ENCODE measurements at regions not wholly inside any gene's neighbourhood (a gene's known extent, or its start where the extent isn't known, plus 50 kb on each side); places are given as distances from the start of the nearest gene placed in this dataset.

DNA sequence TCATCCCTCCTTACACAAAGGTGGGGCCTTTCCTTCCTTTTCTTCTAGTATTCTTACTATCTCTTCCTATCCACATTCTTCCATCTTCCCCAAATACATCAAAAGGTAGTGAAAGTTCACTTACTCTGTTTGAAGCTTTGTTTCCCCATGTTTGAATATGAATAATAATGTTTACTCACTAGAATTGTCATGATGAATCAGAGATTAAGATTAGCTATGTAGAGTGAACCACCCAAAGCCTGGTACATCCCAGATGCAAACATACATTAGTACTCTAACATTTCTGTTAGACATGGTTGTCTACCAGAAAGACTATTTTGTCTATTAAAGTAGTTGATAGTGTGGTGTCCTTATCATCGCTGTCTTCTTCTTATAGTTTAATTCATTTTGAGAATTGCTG lies 327.1 kb upstream of the TBC1D5 start:
- ATAC-seq (ENCODE audit: low read depth), result no peak
- H3K9me3 Mint-ChIP-seq (ENCODE audit: insufficient read depth), result no peaks in the 10 kb centered on the region
- H3K4me2 ChIP-seq (replicated peaks; ENCODE audit: low read depth, low read length, poor library complexity, severe bottlenecking), result no peak overlapping the region

DNA sequence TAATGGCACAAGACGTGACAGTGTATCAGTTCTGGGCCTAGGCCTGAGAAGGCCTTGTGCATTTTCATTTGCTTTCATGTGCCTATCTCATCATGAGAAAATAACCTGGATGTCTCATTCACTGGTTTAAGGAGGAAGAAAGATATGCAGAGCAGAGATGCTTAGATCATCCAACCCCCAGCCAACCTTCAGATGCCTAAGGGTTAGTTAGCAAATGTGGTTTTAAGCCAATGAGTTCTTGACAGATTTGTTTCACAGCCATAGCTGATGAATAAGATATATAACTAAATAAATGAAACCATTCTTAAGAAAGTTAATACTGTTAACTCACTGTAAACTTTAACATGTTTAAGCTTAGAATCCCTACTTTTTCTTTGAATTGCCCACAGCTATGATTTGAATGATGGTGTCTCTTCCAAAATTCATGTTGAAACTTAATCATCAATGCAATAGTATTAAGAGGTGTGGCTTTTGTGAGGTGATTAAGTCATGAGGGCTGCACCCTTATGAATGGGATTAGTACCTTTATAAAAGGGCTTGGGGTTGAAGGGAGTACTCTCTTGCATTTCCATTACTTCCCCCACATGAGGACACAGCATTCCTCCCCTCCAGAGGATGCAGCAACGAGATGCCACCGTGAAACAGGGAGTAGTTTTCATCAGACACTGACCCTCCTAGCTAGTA lies 324.6 kb upstream of the TBC1D5 start:
- no peaks in the 10 kb centered on the region for H3K9me3 Mint-ChIP-seq (ENCODE audit: insufficient read depth)
- ATAC-seq (ENCODE audit: low read depth) (no peak), DNase-seq (no peak)
- no peak overlapping the region for H2AFZ ChIP-seq (ENCODE audit: insufficient read depth, low read depth, low read length, poor library complexity, severe bottlenecking)
- H3K27me3 ChIP-seq (replicated peaks in 1 of 4; ENCODE audit: control extremely low read depth in 1 of 4, control insufficient read depth in 3 of 4, insufficient read depth in 4 of 4, low read length in 3 of 4), result no peaks in the 10 kb centered on the region
- H3K9me3 ChIP-seq (ENCODE audit: control extremely low read depth in 1 of 3, control insufficient read depth in 2 of 3, insufficient read depth in 1 of 3, low read length in 2 of 3), result no peaks in the 10 kb centered on the region
- ChIA-PET CTCF (no interaction called here), POLR2A (no interaction called here)
- H3K4me2 ChIP-seq (replicated peaks; ENCODE audit: low read depth, low read length, poor library complexity, severe bottlenecking), result no peak overlapping the region
- H4K20me1 ChIP-seq (ENCODE audit: control insufficient read depth, insufficient read depth, low read length, poor library complexity, severe bottlenecking), result no peaks in the 10 kb centered on the region
- H3K4me1 ChIP-seq (ENCODE audit: control insufficient read depth in 2 of 2, insufficient read depth in 2 of 2, low read length in 2 of 2), result no peaks in the 10 kb centered on the region
- no peak overlapping the region for H3K27ac ChIP-seq (ENCODE audit: low read length in 2 of 2)
- H3K9ac ChIP-seq (ENCODE audit: low read length), result no peak overlapping the region
- intact Hi-C loops (cut with micrococcal nuclease), result no loop called here
- no peak overlapping the region for H3K4me3 Mint-ChIP-seq
- H3K27ac Mint-ChIP-seq, result no peak overlapping the region
- no peaks in the 10 kb centered on the region for H3K4me1 Mint-ChIP-seq
- no peak for TF ChIP-seq EZH2 (IDR thresholded peaks at IDR 0.05; ENCODE audit: borderline replicate concordance, insufficient read depth, low read depth, low read length, poor library complexity, severe bottlenecking)
- TF ChIP-seq, protein P1, sequence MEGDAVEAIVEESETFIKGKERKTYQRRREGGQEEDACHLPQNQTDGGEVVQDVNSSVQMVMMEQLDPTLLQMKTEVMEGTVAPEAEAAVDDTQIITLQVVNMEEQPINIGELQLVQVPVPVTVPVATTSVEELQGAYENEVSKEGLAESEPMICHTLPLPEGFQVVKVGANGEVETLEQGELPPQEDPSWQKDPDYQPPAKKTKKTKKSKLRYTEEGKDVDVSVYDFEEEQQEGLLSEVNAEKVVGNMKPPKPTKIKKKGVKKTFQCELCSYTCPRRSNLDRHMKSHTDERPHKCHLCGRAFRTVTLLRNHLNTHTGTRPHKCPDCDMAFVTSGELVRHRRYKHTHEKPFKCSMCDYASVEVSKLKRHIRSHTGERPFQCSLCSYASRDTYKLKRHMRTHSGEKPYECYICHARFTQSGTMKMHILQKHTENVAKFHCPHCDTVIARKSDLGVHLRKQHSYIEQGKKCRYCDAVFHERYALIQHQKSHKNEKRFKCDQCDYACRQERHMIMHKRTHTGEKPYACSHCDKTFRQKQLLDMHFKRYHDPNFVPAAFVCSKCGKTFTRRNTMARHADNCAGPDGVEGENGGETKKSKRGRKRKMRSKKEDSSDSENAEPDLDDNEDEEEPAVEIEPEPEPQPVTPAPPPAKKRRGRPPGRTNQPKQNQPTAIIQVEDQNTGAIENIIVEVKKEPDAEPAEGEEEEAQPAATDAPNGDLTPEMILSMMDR (IDR thresholded peaks at IDR 0.05), result no peak
- no peaks in the 10 kb centered on the region for H3K36me3 ChIP-seq (replicated peaks in 1 of 2; ENCODE audit: control extremely low read depth in 1 of 2, control insufficient read depth in 1 of 2, extremely low read depth in 1 of 2, insufficient read depth in 2 of 2, low read length in 1 of 2)
- 86% methylated on average over 1 of the region's 3 CpGs for WGBS (ENCODE audit: insufficient coverage)
- no peaks in the 10 kb centered on the region for H3K79me2 ChIP-seq (ENCODE audit: control insufficient read depth, insufficient read depth, low read length)
- H3K4me3 ChIP-seq (ENCODE audit: control extremely low read depth in 1 of 5, extremely low read depth in 1 of 5, insufficient read depth in 1 of 5, low read depth in 2 of 5, low read length in 4 of 5), result no peak overlapping the region
- no peaks in the 10 kb centered on the region for H3K27me3 Mint-ChIP-seq

More for the DNA sequence above, 327.1 kb upstream of the TBC1D5 start:
- no peaks in the 10 kb centered on the region for H3K9me3 ChIP-seq (ENCODE audit: control extremely low read depth in 1 of 3, control insufficient read depth in 2 of 3, insufficient read depth in 1 of 3, low read length in 2 of 3)
- no peak overlapping the region for H2AFZ ChIP-seq (ENCODE audit: insufficient read depth, low read depth, low read length, poor library complexity, severe bottlenecking)
- DNase-seq, result no peak
- 100% methylated on average over 1 of the region's 1 CpG for WGBS (ENCODE audit: insufficient coverage)
- no peak overlapping the region for H3K4me3 Mint-ChIP-seq
- TF ChIP-seq, protein P1 (IDR thresholded peaks at IDR 0.05), result no peak
- TF ChIP-seq EZH2 (IDR thresholded peaks at IDR 0.05; ENCODE audit: borderline replicate concordance, insufficient read depth, low read depth, low read length, poor library complexity, severe bottlenecking), result no peak
- CTCF ChIA-PET, result no interaction called here
- no peaks in the 10 kb centered on the region for H3K36me3 ChIP-seq (replicated peaks in 1 of 2; ENCODE audit: control extremely low read depth in 1 of 2, control insufficient read depth in 1 of 2, extremely low read depth in 1 of 2, insufficient read depth in 2 of 2, low read length in 1 of 2)
- H3K27ac Mint-ChIP-seq, result no peak overlapping the region
- H3K4me1 ChIP-seq (ENCODE audit: control insufficient read depth in 2 of 2, insufficient read depth in 2 of 2, low read length in 2 of 2), result no peaks in the 10 kb centered on the region
- intact Hi-C loops (cut with micrococcal nuclease), result no loop called here
- no peaks in the 10 kb centered on the region for H3K27me3 Mint-ChIP-seq
- H3K79me2 ChIP-seq (ENCODE audit: control insufficient read depth, insufficient read depth, low read length), result no peaks in the 10 kb centered on the region
- no peak overlapping the region for H3K9ac ChIP-seq (ENCODE audit: low read length)
- H3K4me1 Mint-ChIP-seq, result no peaks in the 10 kb centered on the region
- H4K20me1 ChIP-seq (ENCODE audit: control insufficient read depth, insufficient read depth, low read length, poor library complexity, severe bottlenecking), result no peaks in the 10 kb centered on the region
- no peak overlapping the region for H3K4me3 ChIP-seq (ENCODE audit: control extremely low read depth in 1 of 5, extremely low read depth in 1 of 5, insufficient read depth in 1 of 5, low read depth in 2 of 5, low read length in 4 of 5)
- no peaks in the 10 kb centered on the region for H3K27me3 ChIP-seq (replicated peaks in 1 of 4; ENCODE audit: control extremely low read depth in 1 of 4, control insufficient read depth in 3 of 4, insufficient read depth in 4 of 4, low read length in 3 of 4)
- POLR2A ChIA-PET, result no interaction called here
- no peak overlapping the region for H3K27ac ChIP-seq (ENCODE audit: low read length in 2 of 2)

Measured in B cell (primary cell).